Left renal cortex interstitium (tissue), 4 donors: ENCODE measurements at regions not wholly inside any gene's neighbourhood (a gene's known extent, or its start where the extent isn't known, plus 50 kb on each side); places are given as distances from the start of the nearest gene placed in this dataset.

Experiments
- DNase-seq, 4 donors: peaks; one replicate each; pipeline ENCODE4 v3.0.0-alpha.2; 2013; ENCODE audit warnings: low read depth in 4 of 4, low spot score in 2 of 4, missing footprints in 1 of 4

- no peak for DNase-seq
Measured at GRCh38 chrY:19167319-19168201, 394.0 kb upstream of the HSFY2 start.

GRCh38 chrY:19148783-19149182 lies 375.2 kb upstream of the HSFY2 start:
- DNase-seq = no peak

GRCh38 chrY:19146296-19146695 lies 372.8 kb upstream of the HSFY2 start:
- DNase-seq = no peak

- no peak for DNase-seq
Measured at GRCh38 chrY:19142093-19142492, 368.6 kb upstream of the HSFY2 start.

- DNase-seq = no peak
Measured at GRCh38 chrY:19140285-19140920, 366.9 kb upstream of the HSFY2 start.

- DNase-seq = no peak
Measured at GRCh38 chrY:19134426-19134825, 360.9 kb upstream of the HSFY2 start.

GRCh38 chrY:19130569-19131358 lies 357.2 kb upstream of the HSFY2 start:
- no peak for DNase-seq

GRCh38 chrY:19126889-19127288 lies 353.4 kb upstream of the HSFY2 start:
- no peak for DNase-seq

- DNase-seq = no peak
Measured at GRCh38 chrY:19124609-19125008, 351.1 kb upstream of the HSFY2 start.

GRCh38 chrY:19122450-19122849 lies 348.9 kb upstream of the HSFY2 start:
- DNase-seq = no peak

- no peak for DNase-seq
Measured at GRCh38 chrY:19098349-19098748, 324.8 kb upstream of the HSFY2 start.

- DNase-seq = no peak
Measured at GRCh38 chrY:19095460-19095859, 321.9 kb upstream of the HSFY2 start.

- DNase-seq = no peak
Measured at GRCh38 chrY:19083006-19083405, 309.5 kb upstream of the HSFY2 start.

- peak in 3 of 4 donors; percentile 15 to 28 (median 28) for DNase-seq
Measured at GRCh38 chrY:19077698-19078113, 304.2 kb upstream of the HSFY2 start.

GRCh38 chrY:19076846-19077697 lies 303.5 kb upstream of the HSFY2 start:
- peak in 3 of 4 donors; percentile 43 to 61 (median 54) for DNase-seq

GRCh38 chrY:19075471-19076253 lies 302.1 kb upstream of the HSFY2 start:
- peak in 3 of 4 donors; percentile 36 to 65 (median 62) for DNase-seq

- DNase-seq = no peak
Measured at GRCh38 chrY:19067435-19067834, 293.9 kb upstream of the HSFY2 start.

GRCh38 chrY:19066447-19067190 lies 293.1 kb upstream of the HSFY2 start:
- no peak for DNase-seq

- no peak for DNase-seq
Measured at GRCh38 chrY:19065119-19065518, 291.6 kb upstream of the HSFY2 start.
